GM12878 (cell line): ENCODE measurements at regions not wholly inside any gene's neighbourhood (a gene's known extent, or its start where the extent isn't known, plus 50 kb on each side); places are given as distances from the start of the nearest gene placed in this dataset.

Source experiments
- CTCF ChIP-seq, 3 experiments: IDR thresholded peaks in 2 of 3; conservative IDR thresholded peaks in 1 of 3; 2 replicates each; pipeline ENCODE4 v1.5.1; 2011; ENCODE audit warnings: low read depth in 3 of 3, low read length in 3 of 3, mild to moderate bottlenecking in 3 of 3, control low read depth in 2 of 3, moderate library complexity in 2 of 3, inconsistent platforms in 1 of 3, mixed read lengths in 1 of 3; ENCODE audit not compliant: control insufficient read depth in 2 of 3, insufficient read depth in 1 of 3; ENCODE audit errors: extremely low read depth in 1 of 3
- SMAD1 ChIP-seq: fragments of 450-650 bp; IDR thresholded peaks from 2 replicates; pipeline ENCODE4 v1.6.1; 2018; ENCODE audit warnings: mild to moderate bottlenecking, low read depth; ENCODE audit not compliant: partially characterized antibody

- TF ChIP-seq SMAD1 (no peak), CTCF (IDR thresholded peaks at IDR 0.05 in 2 of 3, conservative IDR thresholded peaks at IDR 0.05 in 1 of 3; ENCODE audit: control insufficient read depth in 2 of 3, extremely low read depth in 1 of 3, insufficient read depth in 1 of 3, low read depth in 3 of 3, low read length in 3 of 3) (no peak)
Measured at GRCh38 chr22:47304191-47304831, 541.9 kb downstream of the TBC1D22A start.
